ENCODE measurements at regions not wholly inside any gene's neighbourhood (a gene's known extent, or its start where the extent isn't known, plus 50 kb on each side); places are given as distances from the start of the nearest gene placed in this dataset.

DNA sequence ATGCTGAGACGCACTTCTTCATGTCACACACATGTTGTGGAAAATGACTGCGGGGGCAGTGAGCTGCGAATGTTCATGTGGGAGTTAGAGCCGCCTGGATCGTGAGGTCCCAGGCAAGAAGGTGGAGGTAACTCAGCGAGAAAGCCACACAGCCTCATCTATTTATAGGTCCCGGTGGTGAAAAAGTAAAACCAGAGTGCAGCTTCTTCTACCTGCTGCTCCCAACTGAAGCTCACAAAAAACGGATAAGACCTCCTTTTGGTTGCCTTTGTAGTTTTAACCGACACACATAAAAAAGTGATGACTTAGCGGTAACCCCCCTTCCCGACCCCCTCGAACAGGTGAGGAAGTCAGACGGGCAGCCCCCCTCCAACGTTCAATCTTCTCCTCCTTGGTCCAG, 276.9 kb downstream of the GATA3 start:
- Histone ChIP-seq H3F3A (ENCODE audit: insufficient read depth, low read length) (no peaks in the 10 kb centered on the region), H3K9me3 (ENCODE audit: low read length) (no peaks in the 10 kb centered on the region), H3K79me2 (ENCODE audit: insufficient read depth, low read length) (no peaks in the 10 kb centered on the region), H3K27me3 (ENCODE audit: insufficient read depth, low read length) (no peaks in the 10 kb centered on the region), H3K9ac (ENCODE audit: low read length) (no peak overlapping the region), H3K4me1 (ENCODE audit: insufficient read depth, low read length, severe bottlenecking) (no peaks in the 10 kb centered on the region), H3K27ac (ENCODE audit: low read depth, low read length, poor library complexity, severe bottlenecking) (no peak overlapping the region), H3K4me2 (ENCODE audit: low read length) (no peak overlapping the region), H2AFZ (ENCODE audit: low read length) (no peak overlapping the region), H4K20me1 (ENCODE audit: insufficient read depth, low read length) (no peaks in the 10 kb centered on the region), H3K9me2 (ENCODE audit: low read depth, low read length) (no peaks in the 10 kb centered on the region), H3K4me3 (ENCODE audit: low read depth, low read length, poor library complexity, severe bottlenecking) (no peak overlapping the region), H3K36me3 (ENCODE audit: insufficient read depth, low read length) (no peaks in the 10 kb centered on the region)
- TF ChIP-seq, protein P1, sequence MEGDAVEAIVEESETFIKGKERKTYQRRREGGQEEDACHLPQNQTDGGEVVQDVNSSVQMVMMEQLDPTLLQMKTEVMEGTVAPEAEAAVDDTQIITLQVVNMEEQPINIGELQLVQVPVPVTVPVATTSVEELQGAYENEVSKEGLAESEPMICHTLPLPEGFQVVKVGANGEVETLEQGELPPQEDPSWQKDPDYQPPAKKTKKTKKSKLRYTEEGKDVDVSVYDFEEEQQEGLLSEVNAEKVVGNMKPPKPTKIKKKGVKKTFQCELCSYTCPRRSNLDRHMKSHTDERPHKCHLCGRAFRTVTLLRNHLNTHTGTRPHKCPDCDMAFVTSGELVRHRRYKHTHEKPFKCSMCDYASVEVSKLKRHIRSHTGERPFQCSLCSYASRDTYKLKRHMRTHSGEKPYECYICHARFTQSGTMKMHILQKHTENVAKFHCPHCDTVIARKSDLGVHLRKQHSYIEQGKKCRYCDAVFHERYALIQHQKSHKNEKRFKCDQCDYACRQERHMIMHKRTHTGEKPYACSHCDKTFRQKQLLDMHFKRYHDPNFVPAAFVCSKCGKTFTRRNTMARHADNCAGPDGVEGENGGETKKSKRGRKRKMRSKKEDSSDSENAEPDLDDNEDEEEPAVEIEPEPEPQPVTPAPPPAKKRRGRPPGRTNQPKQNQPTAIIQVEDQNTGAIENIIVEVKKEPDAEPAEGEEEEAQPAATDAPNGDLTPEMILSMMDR (IDR thresholded peaks at IDR 0.05; ENCODE audit: low read length) = no peak
- TF ChIP-seq EZH2 (IDR thresholded peaks at IDR 0.05; ENCODE audit: borderline replicate concordance, low read length) = no peak

DNA sequence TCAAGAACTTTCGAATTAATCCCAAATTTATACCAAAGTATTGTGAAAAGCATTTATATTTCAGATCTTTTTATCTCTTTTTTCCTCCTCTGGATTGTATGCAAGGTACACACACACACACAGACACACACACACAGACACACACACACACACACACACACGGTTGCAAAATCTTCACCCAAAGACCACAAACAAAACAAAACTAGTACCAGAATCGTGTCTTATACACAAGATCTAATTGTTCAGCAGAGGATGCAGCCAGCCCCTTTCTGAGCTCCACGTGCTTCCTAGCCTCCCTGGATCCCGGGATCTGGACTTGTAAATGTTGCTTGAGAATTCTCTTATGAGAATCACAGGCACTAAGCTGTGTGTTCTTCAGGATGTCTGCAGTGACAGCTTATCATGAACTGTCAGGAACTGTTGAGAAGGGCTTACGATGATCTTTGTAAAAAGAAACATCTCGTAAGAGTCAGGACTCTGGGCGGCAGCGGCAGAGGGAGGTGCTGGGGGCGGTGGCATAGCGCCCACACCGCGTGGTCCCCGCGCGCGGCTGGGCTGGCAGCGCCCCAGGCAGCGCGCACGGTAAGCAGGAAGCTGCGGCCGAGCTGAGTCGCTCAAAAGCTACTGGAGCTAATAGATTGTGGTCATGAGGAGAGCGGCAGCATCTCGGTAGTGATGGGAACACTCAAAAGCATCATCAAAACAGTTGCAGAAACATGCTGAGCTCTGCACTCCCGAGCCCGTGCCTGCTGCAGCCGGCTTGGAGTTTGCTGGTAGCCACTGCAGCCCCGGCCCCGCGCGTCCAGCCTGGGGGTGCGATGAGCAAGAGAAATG, 277.6 kb downstream of the GATA3 start:
- no peak overlapping the region for H3K4me2 ChIP-seq (ENCODE audit: low read length)
- H3K9me3 ChIP-seq (ENCODE audit: low read length) = no peaks in the 10 kb centered on the region
- no peak overlapping the region for H3K9ac ChIP-seq (ENCODE audit: low read length)
- no peaks in the 10 kb centered on the region for H4K20me1 ChIP-seq (ENCODE audit: insufficient read depth, low read length)
- no peaks in the 10 kb centered on the region for H3K27me3 ChIP-seq (ENCODE audit: insufficient read depth, low read length)
- H3F3A ChIP-seq (ENCODE audit: insufficient read depth, low read length) = no peaks in the 10 kb centered on the region
- H3K36me3 ChIP-seq (ENCODE audit: insufficient read depth, low read length) = no peaks in the 10 kb centered on the region
- TF ChIP-seq, protein P1 (IDR thresholded peaks at IDR 0.05; ENCODE audit: low read length) = no peak
- TF ChIP-seq EZH2 (IDR thresholded peaks at IDR 0.05; ENCODE audit: borderline replicate concordance, low read length) = no peak
- no peak overlapping the region for H3K4me3 ChIP-seq (ENCODE audit: low read depth, low read length, poor library complexity, severe bottlenecking)
- H3K4me1 ChIP-seq (ENCODE audit: insufficient read depth, low read length, severe bottlenecking) = no peaks in the 10 kb centered on the region
- no peaks in the 10 kb centered on the region for H3K9me2 ChIP-seq (ENCODE audit: low read depth, low read length)
- no peak overlapping the region for H2AFZ ChIP-seq (ENCODE audit: low read length)
- no peaks in the 10 kb centered on the region for H3K79me2 ChIP-seq (ENCODE audit: insufficient read depth, low read length)
- H3K27ac ChIP-seq (ENCODE audit: low read depth, low read length, poor library complexity, severe bottlenecking) = no peak overlapping the region

DNA sequence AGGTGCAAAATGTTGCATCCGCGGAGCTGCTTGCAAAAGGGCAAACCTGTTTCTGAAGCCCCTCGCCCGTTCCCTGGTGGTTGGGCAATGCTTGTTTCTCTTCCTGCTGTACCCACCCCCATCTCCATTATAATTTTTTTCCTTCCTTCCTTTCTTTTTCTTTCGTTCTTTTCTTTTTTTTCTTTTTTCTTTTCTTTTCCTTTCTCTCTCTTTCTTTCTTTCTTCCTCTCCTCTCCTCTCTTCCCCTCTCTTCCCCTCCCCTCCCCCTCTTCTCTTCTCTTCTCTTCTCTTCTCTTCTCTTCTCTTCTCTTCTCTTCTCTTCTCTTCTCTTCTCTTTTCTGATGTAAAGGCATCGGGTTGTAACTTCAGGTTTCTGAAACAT, 278.2 kb downstream of the GATA3 start:
- Histone ChIP-seq H3K27me3 (ENCODE audit: insufficient read depth, low read length) (no peaks in the 10 kb centered on the region), H4K20me1 (ENCODE audit: insufficient read depth, low read length) (no peaks in the 10 kb centered on the region), H3K27ac (ENCODE audit: low read depth, low read length, poor library complexity, severe bottlenecking) (no peak overlapping the region), H3K9me3 (ENCODE audit: low read length) (no peaks in the 10 kb centered on the region), H3K4me2 (ENCODE audit: low read length) (no peak overlapping the region), H3K9me2 (ENCODE audit: low read depth, low read length) (no peaks in the 10 kb centered on the region), H3K9ac (ENCODE audit: low read length) (no peak overlapping the region), H3F3A (ENCODE audit: insufficient read depth, low read length) (no peaks in the 10 kb centered on the region), H3K79me2 (ENCODE audit: insufficient read depth, low read length) (no peaks in the 10 kb centered on the region), H3K36me3 (ENCODE audit: insufficient read depth, low read length) (no peaks in the 10 kb centered on the region), H3K4me1 (ENCODE audit: insufficient read depth, low read length, severe bottlenecking) (no peaks in the 10 kb centered on the region), H2AFZ (ENCODE audit: low read length) (no peak overlapping the region), H3K4me3 (ENCODE audit: low read depth, low read length, poor library complexity, severe bottlenecking) (no peak overlapping the region)
- no peak for TF ChIP-seq EZH2 (IDR thresholded peaks at IDR 0.05; ENCODE audit: borderline replicate concordance, low read length)
- TF ChIP-seq, protein P1 (IDR thresholded peaks at IDR 0.05; ENCODE audit: low read length) = no peak
